CD4-positive, alpha-beta T cell treated with Interleukin-21 for 1 hour (primary cell): ENCODE measurements at regions not wholly inside any gene's neighbourhood (a gene's known extent, or its start where the extent isn't known, plus 50 kb on each side); places are given as distances from the start of the nearest gene placed in this dataset.
"Not testable (repeated sequence)": the region's sequence is repeated elsewhere in the genome, so short reads cannot be mapped to it uniquely, and the experiment has no call there.

ENCODE experiments used
- DNase-seq: peaks from one replicate; pipeline ENCODE4 v3.0.0-alpha.2; 2020

GRCh38 chr6:68134796-68135195, 500.3 kb upstream of the ADGRB3 start:
- DNase-seq, result no peak

- no peak for DNase-seq
Measured at GRCh38 chr6:68128211-68128610, 506.9 kb upstream of the ADGRB3 start.

- no peak for DNase-seq
Measured at GRCh38 chr6:68127074-68127473, 508.0 kb upstream of the ADGRB3 start.

GRCh38 chr6:68126089-68126749, 508.9 kb upstream of the ADGRB3 start:
- DNase-seq, result no peak

- not testable (repeated sequence) for DNase-seq
Measured at GRCh38 chr6:68122975-68123374, 512.1 kb upstream of the ADGRB3 start.

GRCh38 chr6:68122032-68122431, 513.0 kb upstream of the ADGRB3 start:
- no peak for DNase-seq

GRCh38 chr6:68120954-68121353, 514.1 kb upstream of the ADGRB3 start:
- not testable (repeated sequence) for DNase-seq

- no peak for DNase-seq
Measured at GRCh38 chr6:68114463-68115047, 520.5 kb upstream of the ADGRB3 start.

- DNase-seq, result no peak
Measured at GRCh38 chr6:68108233-68108835, 526.7 kb upstream of the ADGRB3 start.

- DNase-seq, result no peak
Measured at GRCh38 chr6:68094070-68094469, 541.0 kb upstream of the ADGRB3 start.

- peak; percentile 12 for DNase-seq
Measured at GRCh38 chr6:68087399-68088133, 547.5 kb upstream of the ADGRB3 start.

GRCh38 chr6:68086199-68086598, 548.9 kb upstream of the ADGRB3 start:
- DNase-seq, result no peak

- DNase-seq, result not testable (repeated sequence)
Measured at GRCh38 chr6:68085599-68085998, 549.5 kb upstream of the ADGRB3 start.

- no peak for DNase-seq
Measured at GRCh38 chr6:68082086-68082485, 553.0 kb upstream of the ADGRB3 start.

- no peak for DNase-seq
Measured at GRCh38 chr6:68080074-68080473, 555.0 kb upstream of the ADGRB3 start.

GRCh38 chr6:68077661-68078060, 557.4 kb upstream of the ADGRB3 start:
- no peak for DNase-seq

- no peak for DNase-seq
Measured at GRCh38 chr6:68071740-68072139, 563.3 kb upstream of the ADGRB3 start.

- no peak for DNase-seq
Measured at GRCh38 chr6:68069921-68070710, 565.0 kb upstream of the ADGRB3 start.

GRCh38 chr6:68059899-68060298, 575.2 kb upstream of the ADGRB3 start:
- DNase-seq, result no peak

- no peak for DNase-seq
Measured at GRCh38 chr6:68059261-68059660, 575.8 kb upstream of the ADGRB3 start.

- DNase-seq, result not testable (repeated sequence)
Measured at GRCh38 chr6:68056596-68056995, 578.5 kb upstream of the ADGRB3 start.

GRCh38 chr6:68054756-68055155, 580.3 kb upstream of the ADGRB3 start:
- DNase-seq, result no peak

GRCh38 chr6:68053805-68054373, 581.2 kb upstream of the ADGRB3 start:
- DNase-seq, result no peak
